ENCODE measurements at regions not wholly inside any gene's neighbourhood (a gene's known extent, or its start where the extent isn't known, plus 50 kb on each side); places are given as distances from the start of the nearest gene placed in this dataset.

GRCh38 chr1:5253036-5253435, 598.6 kb downstream of the AJAP1 start:
- TF ChIP-seq CTCF (IDR thresholded peaks at IDR 0.05 in 4 of 5, conservative IDR thresholded peaks at IDR 0.05 in 1 of 5) (no peak), POLR2A (IDR thresholded peaks at IDR 0.05) (no peak)

Measured in gastrocnemius medialis (tissue), 4 donors.